ENCODE measurements at regions not wholly inside any gene's neighbourhood (a gene's known extent, or its start where the extent isn't known, plus 50 kb on each side); places are given as distances from the start of the nearest gene placed in this dataset.

GRCh38 chr4:10949039-10949733 is 264.6 kb upstream of the CLNK start:
- DNase-seq (ENCODE audit: insufficient read length, low spot score) (no peak), FAIRE-seq (no peak)

DNA sequence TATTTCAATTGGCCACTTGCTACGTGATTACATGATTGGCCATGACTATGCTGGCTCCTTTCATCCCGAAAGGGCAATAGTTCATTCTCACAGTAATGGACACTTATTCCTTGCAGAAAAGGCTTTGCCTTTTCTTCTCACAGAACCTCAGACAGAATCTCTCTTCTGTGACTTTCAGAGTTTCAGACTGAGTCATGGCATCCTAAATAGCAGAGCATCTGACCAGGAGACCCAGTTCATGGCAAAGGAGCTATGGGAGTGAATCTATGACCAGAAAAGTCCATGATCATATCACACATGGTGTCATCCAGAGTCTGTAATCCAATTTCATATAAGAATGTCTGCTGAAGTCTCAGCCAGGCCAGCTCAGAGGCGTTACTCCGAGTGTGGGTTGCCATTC is 263.3 kb upstream of the CLNK start:
- FAIRE-seq (no peak), DNase-seq (ENCODE audit: insufficient read length, low spot score) (no peak)

DNA sequence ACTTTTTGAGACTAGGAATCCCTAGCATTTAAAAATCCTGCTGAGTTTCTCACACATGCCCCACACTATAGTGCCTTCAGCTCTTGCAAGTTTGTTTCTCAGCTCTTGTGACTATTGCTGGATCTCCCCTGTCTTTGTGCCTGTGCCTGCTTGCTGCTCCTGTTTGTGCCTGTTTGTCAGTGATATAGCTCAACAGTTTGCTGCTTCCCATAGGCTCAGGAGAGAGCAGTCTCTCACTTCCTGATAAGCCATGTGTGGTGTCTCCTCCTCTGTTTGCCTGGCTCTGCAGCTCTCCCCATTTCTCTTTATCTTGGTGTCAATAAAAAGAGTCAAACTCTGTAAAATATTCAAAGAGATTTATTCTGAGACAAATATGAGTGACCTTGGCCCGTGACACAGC is 259.8 kb upstream of the CLNK start:
- no peak for FAIRE-seq
- no peak for DNase-seq (ENCODE audit: insufficient read length, low spot score)

DNA sequence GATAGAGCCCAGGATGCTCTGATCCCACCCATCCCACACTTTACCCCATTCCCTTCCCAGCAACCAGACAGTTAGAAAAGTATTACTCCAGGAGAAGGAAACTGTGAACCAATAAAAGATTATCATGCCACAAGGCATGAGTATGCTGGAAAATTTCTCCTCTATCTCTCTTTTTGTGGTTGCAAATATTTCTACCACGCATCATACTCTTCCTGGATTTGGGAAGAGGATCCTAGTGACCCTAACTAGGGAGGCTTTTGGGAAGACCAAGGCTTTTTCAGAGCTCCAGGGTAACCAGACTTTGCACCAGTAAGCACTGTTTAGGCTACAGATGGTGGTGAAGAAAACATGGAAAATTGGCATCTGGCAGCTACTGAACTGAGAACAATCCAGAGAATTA is 257.6 kb upstream of the CLNK start:
- DNase-seq (ENCODE audit: insufficient read length, low spot score) (no peak), FAIRE-seq (no peak)

DNA sequence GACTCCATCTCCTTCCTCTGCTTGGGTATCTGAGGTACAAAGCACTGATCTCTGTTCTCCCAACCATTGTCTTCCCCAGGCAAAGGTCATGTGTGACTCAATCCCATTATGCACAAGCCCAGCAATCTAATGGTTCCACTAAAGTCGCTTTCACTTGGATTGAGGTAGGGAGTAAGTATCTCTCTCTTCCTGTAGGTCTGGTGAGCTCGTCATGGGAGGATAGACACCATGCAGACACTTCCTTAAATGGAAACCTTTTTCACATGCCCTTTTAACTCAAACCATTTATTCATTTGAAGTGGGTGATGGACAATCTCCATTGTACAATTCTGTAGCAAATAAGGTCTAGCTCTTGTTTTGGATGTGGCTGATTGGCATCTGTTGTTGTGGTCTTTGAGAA is 245.2 kb upstream of the CLNK start:
- FAIRE-seq (no peak), DNase-seq (ENCODE audit: insufficient read length, low spot score) (no peak)

- FAIRE-seq: no peak
- no peak for DNase-seq (ENCODE audit: insufficient read length, low spot score)
Observed at GRCh38 chr4:10925996-10926395, 241.4 kb upstream of the CLNK start.

DNA sequence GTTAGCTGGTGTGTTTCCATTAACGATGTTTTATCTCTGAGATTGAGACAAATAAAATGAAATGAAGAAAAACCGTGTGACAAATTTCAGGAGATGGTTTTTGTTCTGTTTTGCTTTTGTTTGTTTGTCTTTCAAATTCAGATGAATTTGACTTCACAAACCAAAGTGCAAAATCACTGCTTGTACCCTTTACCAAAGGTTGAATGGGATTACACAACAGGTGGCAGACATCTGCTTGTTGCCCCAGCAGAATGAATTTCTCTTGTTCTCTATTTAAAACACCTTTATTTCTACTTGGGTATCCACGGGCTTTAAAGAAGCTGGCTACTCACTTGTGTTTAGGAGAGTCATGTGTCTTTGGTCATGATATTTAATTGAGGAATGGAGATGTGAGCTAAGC is 239.7 kb upstream of the CLNK start:
- DNase-seq (ENCODE audit: insufficient read length, low spot score): no peak
- FAIRE-seq: no peak

DNA sequence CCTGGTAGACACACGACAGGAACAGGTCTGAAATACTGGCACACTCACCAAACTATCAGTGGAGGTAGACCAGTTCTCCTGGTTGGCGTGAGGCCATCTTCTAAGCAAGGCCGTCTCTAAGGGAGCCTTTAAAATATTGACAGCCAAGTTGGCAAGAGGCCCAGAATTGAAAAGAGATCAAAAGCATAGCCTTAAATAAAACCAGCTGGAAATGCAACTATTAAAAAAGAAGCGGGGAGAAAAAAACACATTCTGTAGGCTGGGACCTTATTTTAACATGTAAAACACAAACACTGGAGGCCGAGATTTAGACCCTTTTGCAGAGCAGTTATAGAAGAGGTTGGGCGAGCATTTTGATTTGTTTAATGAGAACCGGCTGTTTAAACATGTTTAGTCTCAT is 233.0 kb upstream of the CLNK start:
- FAIRE-seq (no peak), DNase-seq (ENCODE audit: insufficient read length, low spot score) (no peak)

DNA sequence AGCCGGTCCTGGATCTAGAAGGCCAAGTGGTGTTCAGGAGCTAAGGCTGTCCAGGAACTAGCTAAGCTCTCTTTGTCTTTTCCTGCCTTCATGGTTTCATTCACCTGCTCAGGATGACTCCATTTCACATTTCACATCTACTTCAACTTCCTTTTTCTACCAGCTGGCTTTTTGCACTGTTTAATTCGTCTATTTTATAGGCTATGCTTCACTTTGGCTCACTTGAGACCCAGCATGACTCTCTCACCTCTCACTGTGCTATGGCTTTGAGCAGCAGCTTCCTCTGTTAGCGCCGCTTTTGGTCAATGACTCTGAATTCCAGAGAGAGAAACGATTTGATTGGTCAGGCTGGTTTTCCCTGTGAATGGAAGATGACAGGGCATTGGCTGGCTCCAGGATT is 213.5 kb upstream of the CLNK start:
- DNase-seq (ENCODE audit: insufficient read length, low spot score) (no peak), FAIRE-seq (no peak)

DNA sequence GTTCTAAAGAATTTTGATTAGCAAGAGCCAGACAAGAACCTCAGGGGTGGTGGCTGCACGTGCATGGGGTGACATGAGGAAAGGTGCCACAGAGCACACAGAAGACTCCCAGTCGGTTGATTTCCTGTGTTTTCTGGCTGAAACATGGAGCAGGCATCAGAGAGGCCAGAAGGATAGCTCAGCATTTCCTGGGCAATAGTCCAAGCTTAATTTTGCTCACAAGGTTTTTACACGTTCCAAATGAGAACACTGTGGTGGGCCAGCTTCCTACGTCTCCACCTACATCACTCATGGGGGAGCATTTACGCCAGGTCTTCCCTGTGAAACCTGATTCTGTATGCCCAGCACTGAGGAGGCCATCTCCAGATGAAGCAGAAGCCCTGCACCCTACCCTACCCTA is 212.5 kb upstream of the CLNK start:
- DNase-seq (ENCODE audit: insufficient read length, low spot score) (no peak), FAIRE-seq (no peak)

- DNase-seq (ENCODE audit: insufficient read length, low spot score): no peak
- peak; percentile 86 for FAIRE-seq
Observed at GRCh38 chr4:10893395-10893794, 208.8 kb upstream of the CLNK start.

DNA sequence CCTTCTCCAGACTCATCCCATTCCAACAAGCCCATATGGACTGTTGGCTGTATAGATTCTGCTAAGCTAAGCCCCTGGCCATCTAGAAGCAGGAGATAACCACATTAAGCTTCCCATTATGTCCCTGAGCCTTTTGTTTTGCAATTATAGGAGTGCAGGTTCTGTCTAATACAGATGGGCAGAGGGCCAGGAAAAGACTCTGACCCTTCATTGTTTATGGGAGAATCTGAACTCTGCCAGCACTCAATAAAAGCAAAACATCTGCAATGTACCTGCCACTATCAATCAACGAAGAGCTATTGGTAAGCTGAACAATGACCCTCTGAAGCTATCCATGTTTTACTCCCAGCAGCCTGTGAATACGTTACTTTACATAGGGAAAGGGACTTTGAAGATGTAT is 207.3 kb upstream of the CLNK start:
- no peak for FAIRE-seq
- DNase-seq (ENCODE audit: insufficient read length, low spot score): no peak

- FAIRE-seq (no peak), DNase-seq (ENCODE audit: insufficient read length, low spot score) (no peak)
Observed at GRCh38 chr4:10889819-10890218, 205.3 kb upstream of the CLNK start.

DNA sequence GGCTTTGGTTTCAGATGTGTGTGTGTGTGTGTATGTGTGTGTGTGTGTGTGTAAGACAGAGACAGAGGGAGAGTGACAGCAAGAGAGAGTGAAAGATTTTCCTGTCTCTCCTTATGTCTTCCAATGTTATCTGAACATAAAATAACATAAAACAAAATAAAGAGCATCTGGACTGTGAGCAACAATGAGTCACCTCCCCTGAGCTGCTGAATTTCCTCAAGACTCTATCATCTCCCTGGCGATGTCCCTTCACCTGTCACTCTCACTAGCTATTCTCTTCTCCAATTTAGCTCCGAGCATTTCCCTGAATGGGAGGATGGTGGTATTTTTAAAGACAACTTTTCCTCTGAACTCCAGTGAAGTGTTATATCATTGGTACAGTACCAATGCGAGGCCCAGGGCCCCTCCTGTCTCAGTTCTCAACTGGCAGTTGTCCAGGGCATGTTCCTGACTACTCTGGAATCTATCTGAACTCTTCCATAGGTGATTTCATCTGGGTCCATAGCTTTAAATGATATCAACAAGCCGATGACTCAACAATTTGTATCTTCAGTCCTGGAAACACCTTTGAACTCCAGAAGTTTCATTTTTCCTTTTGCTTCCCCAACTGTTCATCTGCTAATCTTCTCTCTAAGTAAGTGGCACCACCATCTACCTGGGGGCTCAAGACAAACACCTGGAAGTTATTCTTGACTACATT is 195.0 kb upstream of the CLNK start:
- FAIRE-seq: no peak
- DNase-seq (ENCODE audit: insufficient read length, low spot score): no peak

- DNase-seq (ENCODE audit: insufficient read length, low spot score) (no peak), FAIRE-seq (no peak)
Observed at GRCh38 chr4:10878861-10879260, 194.3 kb upstream of the CLNK start.

GRCh38 chr4:10877076-10877475 is 192.5 kb upstream of the CLNK start:
- DNase-seq (ENCODE audit: insufficient read length, low spot score) (no peak), FAIRE-seq (no peak)

DNA sequence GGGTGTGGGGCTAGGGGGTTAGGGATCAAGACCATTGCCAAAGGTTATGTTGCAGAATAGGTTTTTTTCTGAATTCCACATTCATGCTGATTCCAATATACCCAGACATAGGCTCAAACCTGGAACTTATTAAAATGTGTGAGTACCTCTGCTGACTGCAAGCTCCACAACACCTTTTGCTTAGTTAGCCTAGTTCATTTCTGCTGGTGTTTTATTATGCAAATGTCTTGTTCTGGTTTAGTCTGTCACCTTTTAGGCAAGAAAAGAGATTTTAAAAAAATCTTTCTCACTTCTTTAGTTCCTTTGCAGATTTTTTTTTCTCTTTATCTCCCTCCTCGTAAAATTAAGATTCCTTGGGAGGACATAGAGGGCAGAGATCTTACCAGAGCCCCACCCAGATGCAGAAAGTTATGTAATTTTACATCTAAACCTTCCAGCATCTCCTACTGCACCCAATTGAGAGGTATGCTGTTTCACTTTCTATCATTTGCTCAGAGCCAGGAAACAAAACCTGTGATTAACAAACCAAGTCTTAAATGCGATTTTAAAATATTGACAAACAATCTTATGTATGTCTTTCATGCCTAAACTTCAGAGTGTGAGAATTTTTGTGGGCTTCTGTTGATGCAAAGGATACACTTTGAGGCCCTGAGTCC is 190.7 kb upstream of the CLNK start:
- peak; percentile 65 for FAIRE-seq
- no peak for DNase-seq (ENCODE audit: insufficient read length, low spot score)

GRCh38 chr4:10873809-10874208 is 189.2 kb upstream of the CLNK start:
- DNase-seq (ENCODE audit: insufficient read length, low spot score): no peak
- FAIRE-seq: no peak

GRCh38 chr4:10872833-10873517 is 188.4 kb upstream of the CLNK start:
- FAIRE-seq (peak; percentile 82), DNase-seq (ENCODE audit: insufficient read length, low spot score) (no peak)

DNA sequence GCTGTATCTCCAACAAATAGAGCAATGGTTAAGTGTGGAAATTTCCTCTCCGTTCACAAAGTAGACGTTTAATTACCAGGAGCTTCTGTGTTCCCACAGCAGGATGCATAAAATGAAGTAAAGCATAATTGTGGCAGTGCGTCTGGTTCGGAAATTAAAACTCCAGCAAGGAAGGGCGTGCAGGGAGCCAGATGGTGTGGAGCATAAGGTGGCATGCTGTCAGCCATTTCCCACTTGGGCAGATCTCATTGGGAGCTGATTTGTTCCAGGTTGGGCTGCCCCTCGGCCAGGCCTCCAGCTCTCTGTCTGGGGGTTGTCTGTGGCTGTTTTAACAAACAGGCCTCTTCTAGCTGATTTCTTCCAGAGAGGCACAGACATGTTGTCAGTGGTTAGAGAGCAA is 182.1 kb upstream of the CLNK start:
- DNase-seq (ENCODE audit: insufficient read length, low spot score): no peak
- no peak for FAIRE-seq

DNA sequence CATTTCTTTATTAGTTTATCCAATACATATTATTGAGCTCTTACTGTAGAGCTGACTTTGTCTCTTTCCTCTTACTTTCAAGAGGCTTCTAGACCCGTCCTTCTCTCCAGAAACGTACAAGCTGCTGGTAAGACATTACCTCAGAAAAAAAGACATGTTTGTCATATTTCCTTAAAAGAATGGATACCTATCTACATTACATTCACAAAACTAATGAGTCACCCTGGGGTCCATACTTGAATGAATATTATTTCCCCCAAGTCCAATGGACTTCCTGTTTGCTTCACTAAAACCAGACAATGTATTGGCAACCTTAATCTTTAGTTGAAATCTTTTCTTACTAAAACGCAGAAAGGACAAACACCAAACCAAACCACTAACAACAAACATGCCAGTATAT is 176.5 kb upstream of the CLNK start:
- FAIRE-seq (no peak), DNase-seq (ENCODE audit: insufficient read length, low spot score) (no peak)

Measured in GM19239 (cell line).